GM12892 (cell line): ENCODE measurements at regions not wholly inside any gene's neighbourhood (a gene's known extent, or its start where the extent isn't known, plus 50 kb on each side); places are given as distances from the start of the nearest gene placed in this dataset.

Experiments used
- POLR2A ChIP-seq: IDR thresholded peaks from 2 replicates; pipeline ENCODE4 v1.6.1; 2011; ENCODE audit warnings: low read depth, low read length, control low read depth
- POLR2AphosphoS5 ChIP-seq: IDR thresholded peaks from 2 replicates; pipeline ENCODE4 v1.6.1; 2011; ENCODE audit warnings: low read depth, low read length, control low read depth

DNA sequence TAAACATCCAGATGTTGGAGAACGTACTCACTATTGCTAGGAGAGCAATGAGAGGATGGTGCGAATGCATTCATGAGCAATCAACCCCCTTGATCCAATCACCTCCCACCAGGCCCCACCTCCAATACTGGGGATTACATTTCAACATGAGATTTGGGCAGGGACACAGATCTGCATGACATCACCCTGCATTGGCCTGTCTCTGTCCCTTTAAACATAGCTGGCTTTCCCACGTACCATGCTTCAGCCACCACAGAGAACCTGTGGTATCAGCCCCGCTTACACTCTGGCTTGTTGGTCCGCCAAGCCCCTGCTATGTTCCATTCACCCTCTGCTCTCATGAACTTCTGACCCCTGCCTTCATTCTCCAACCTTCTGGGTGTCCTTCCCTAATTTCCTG is 157.5 kb upstream of the E2F8 start:
- no peak for TF ChIP-seq POLR2AphosphoS5
- TF ChIP-seq POLR2A: no peak
